ENCODE measurements at regions not wholly inside any gene's neighbourhood (a gene's known extent, or its start where the extent isn't known, plus 50 kb on each side); places are given as distances from the start of the nearest gene placed in this dataset.

DNA sequence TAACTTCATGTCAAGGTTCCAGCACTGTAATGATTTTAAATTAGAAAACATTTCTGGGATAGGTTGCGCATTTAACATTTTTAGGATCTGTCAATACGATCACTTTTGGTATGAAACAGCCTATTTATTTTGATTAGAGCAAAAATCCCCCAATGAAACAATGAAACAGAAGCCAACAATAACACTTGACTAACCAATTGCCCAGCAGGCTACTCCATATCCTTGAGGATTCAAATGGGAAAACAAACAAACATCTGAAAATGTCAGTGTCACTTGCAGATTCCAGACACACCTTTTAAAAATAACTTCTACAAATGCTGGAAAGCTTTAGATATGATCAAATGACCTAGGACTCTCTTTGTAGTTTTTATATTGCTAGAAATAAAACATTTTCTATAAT, 1412.5 kb upstream of the PRR20A start:
- DNase-seq: no peak
- no peaks in the 10 kb centered on the region for H3K27me3 ChIP-seq
- TF ChIP-seq, protein P1, sequence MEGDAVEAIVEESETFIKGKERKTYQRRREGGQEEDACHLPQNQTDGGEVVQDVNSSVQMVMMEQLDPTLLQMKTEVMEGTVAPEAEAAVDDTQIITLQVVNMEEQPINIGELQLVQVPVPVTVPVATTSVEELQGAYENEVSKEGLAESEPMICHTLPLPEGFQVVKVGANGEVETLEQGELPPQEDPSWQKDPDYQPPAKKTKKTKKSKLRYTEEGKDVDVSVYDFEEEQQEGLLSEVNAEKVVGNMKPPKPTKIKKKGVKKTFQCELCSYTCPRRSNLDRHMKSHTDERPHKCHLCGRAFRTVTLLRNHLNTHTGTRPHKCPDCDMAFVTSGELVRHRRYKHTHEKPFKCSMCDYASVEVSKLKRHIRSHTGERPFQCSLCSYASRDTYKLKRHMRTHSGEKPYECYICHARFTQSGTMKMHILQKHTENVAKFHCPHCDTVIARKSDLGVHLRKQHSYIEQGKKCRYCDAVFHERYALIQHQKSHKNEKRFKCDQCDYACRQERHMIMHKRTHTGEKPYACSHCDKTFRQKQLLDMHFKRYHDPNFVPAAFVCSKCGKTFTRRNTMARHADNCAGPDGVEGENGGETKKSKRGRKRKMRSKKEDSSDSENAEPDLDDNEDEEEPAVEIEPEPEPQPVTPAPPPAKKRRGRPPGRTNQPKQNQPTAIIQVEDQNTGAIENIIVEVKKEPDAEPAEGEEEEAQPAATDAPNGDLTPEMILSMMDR (IDR thresholded peaks at IDR 0.05; ENCODE audit: low read depth, low read length): no peak
- H3K4me1 ChIP-seq: no peaks in the 10 kb centered on the region; the same call in 1 of the 2 replicates
- no peaks in the 10 kb centered on the region for H3K36me3 ChIP-seq
- no peak overlapping the region for H3K4me3 ChIP-seq (ENCODE audit: low read depth, low read length)
- H3K9me3 ChIP-seq: no peaks in the 10 kb centered on the region

DNA sequence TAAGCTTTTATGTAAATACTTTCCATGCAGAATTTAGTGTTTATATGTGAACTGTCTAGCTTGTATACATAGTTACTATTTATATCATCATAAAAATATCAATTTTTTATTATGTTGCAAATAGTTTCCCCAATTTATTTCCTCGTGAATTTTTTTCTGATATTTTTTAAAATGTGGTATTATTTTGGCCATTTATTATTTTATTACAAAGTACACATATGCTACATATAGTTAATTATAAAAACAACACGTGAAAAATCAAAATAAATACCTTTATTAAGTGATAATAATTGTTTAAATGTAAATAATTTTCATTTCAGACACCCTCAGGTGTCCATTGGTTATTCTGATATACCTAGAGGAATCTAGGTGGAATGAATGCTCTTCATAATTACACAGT, 1394.9 kb upstream of the PRR20A start:
- DNase-seq: no peak
- Histone ChIP-seq H3K4me3 (ENCODE audit: low read depth, low read length) (no peak overlapping the region), H3K27me3 (no peaks in the 10 kb centered on the region), H3K36me3 (no peaks in the 10 kb centered on the region), H3K4me1 (no peaks in the 10 kb centered on the region), H3K9me3 (no peaks in the 10 kb centered on the region)
- TF ChIP-seq, protein P1 (IDR thresholded peaks at IDR 0.05; ENCODE audit: low read depth, low read length): no peak

DNA sequence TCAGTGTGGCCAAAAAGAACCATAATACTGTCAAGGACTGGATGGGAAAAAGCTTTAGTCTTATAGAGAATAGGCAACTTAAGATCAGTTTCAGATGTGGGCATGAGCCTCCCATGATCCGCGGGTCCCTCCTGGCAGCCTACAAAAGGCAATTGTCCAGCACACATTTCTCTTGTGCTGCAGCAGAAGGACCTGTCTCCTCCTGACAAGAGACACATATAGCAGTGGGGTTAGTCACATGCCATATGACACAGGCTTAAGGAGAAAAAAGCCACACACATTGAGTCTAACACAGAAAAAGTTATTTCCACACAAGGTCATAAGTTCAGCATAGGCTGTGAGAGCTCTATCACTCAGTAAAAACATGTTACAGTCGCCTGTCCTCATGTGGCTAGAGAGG, 1378.7 kb upstream of the PRR20A start:
- DNase-seq: no peak
- H3K27me3 ChIP-seq: no peaks in the 10 kb centered on the region

DNA sequence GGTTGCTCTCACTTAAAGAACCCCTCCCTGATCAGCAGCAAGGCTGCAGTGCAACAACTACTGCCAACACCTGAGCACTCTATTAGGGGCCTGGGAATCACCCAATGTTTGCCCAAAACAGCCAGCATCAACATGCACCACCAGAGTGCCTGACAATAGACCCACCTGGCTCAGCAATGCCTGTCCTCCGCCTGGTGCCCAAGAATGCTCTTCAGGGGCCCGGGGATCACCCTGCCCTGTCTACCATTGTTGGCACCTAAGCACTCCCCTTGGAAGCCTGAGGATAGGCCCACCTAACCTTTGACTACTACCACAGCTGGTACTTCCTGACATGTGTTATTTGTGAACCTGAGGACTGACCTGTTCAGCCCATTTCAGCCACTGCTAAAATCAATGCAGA, 1363.1 kb upstream of the PRR20A start:
- TF ChIP-seq, protein P1 (IDR thresholded peaks at IDR 0.05; ENCODE audit: low read depth, low read length): no peak
- no peak for DNase-seq
- H3K27me3 ChIP-seq: no peaks in the 10 kb centered on the region

More for the DNA sequence above, 1378.7 kb upstream of the PRR20A start:
- no peak overlapping the region for H3K4me3 ChIP-seq (ENCODE audit: low read depth, low read length)
- H3K9me3 ChIP-seq: no peaks in the 10 kb centered on the region
- no peaks in the 10 kb centered on the region for H3K4me1 ChIP-seq
- H3K36me3 ChIP-seq: no peaks in the 10 kb centered on the region
- TF ChIP-seq, protein P1 (IDR thresholded peaks at IDR 0.05; ENCODE audit: low read depth, low read length): no peak

DNA sequence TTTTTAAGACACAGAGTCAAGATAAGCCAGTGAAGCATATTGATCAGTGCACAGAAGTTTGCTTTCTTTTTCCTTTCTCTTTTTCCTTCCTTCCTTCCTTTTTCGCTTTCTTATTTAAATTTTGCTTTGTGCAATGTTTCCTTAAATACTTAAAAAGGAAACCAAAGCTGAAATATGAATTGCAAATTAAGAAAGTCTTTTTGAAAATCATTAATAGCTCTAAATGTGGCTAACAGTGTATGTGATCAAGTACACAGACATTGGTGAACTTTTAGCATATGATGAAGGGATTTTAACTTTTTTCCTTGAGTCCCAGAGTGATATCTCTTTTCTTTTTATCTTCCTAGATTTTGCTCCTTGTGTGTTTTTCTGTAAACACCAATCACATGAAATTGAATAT, 1356.9 kb upstream of the PRR20A start:
- H3K4me1 ChIP-seq: no peaks in the 10 kb centered on the region
- no peaks in the 10 kb centered on the region for H3K9me3 ChIP-seq
- no peak overlapping the region for H3K4me3 ChIP-seq (ENCODE audit: low read depth, low read length)
- no peaks in the 10 kb centered on the region for H3K36me3 ChIP-seq
- no peak for DNase-seq
- H3K27me3 ChIP-seq: no peaks in the 10 kb centered on the region
- TF ChIP-seq, protein P1 (IDR thresholded peaks at IDR 0.05; ENCODE audit: low read depth, low read length): no peak

More for the DNA sequence above, 1363.1 kb upstream of the PRR20A start:
- no peaks in the 10 kb centered on the region for H3K9me3 ChIP-seq
- H3K4me1 ChIP-seq: no peaks in the 10 kb centered on the region
- no peak overlapping the region for H3K4me3 ChIP-seq (ENCODE audit: low read depth, low read length)
- no peaks in the 10 kb centered on the region for H3K36me3 ChIP-seq

DNA sequence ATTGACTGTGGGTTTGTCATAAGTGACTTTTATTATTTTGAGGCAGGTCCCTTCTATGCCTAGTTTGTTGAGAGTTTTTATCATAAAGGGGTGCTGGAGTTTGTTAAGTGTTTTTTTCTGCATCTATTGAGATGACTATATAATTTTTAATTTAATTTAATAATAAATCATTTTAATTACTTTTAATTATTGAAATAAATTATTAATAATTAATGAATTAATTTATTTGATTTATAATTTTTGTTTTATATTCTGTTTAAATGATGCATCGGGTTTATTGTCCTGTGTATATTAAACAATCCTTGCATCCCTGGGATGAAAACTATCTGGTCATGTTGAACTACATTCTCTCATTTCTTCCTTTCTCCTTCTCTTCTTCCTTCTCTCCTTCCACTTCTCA, 1352.2 kb upstream of the PRR20A start:
- no peaks in the 10 kb centered on the region for H3K27me3 ChIP-seq
- no peak for DNase-seq
- no peak overlapping the region for H3K4me3 ChIP-seq (ENCODE audit: low read depth, low read length)
- no peaks in the 10 kb centered on the region for H3K36me3 ChIP-seq
- TF ChIP-seq, protein P1 (IDR thresholded peaks at IDR 0.05; ENCODE audit: low read depth, low read length): no peak
- no peaks in the 10 kb centered on the region for H3K4me1 ChIP-seq
- H3K9me3 ChIP-seq: no peaks in the 10 kb centered on the region
